ENCODE measurements at regions not wholly inside any gene's neighbourhood (a gene's known extent, or its start where the extent isn't known, plus 50 kb on each side); places are given as distances from the start of the nearest gene placed in this dataset.
A peak's percentile ranks its signal among the peaks of the same experiment; 100 is the strongest.

DNA sequence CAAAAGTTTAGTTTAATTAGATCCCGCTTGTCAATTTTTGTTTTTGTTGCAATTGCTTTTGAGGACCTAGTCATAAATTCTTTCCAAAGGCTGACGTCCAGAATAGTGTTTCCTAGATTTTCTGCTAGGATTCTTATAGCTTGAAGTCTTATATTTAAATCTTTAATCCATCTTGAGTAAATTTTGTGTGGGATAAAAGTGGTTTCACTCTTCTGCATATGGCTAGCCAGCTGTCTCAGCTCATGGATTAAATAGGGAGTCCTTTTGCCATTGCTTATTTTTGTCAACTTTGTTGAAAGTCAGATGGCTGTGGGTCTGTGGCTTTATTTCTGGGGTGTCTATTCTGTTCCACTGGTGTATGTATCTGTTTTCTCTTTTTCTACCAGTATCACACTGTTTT lies 801.3 kb upstream of the ADGRL4 start:
- no peak overlapping the region for H3K4me2 ChIP-seq (ENCODE audit: unreplicated experiment)
- peaks cover 9% of the 10 kb centered on the region; the same call in 1 of the 2 replicates for H3F3A ChIP-seq (ENCODE audit: insufficient read depth)
- H3K4me3 ChIP-seq: no peak overlapping the region
- no peaks in the 10 kb centered on the region for H3K9me2 ChIP-seq (ENCODE audit: insufficient read depth)
- H3K27ac ChIP-seq: no peak overlapping the region
- no peaks in the 10 kb centered on the region for H3K36me3 ChIP-seq (ENCODE audit: low read depth)
- in situ Hi-C loops (cut with MboI): no loop called here
- no peaks in the 10 kb centered on the region for H3K79me2 ChIP-seq (ENCODE audit: insufficient read depth)
- TF ChIP-seq EZH2phosphoT487 (IDR thresholded peaks at IDR 0.05; ENCODE audit: insufficient read depth, low read depth): no peak
- TF ChIP-seq EZH2 (IDR thresholded peaks at IDR 0.05; ENCODE audit: insufficient read depth, poor library complexity, severe bottlenecking): no peak
- no peak overlapping the region for H2AFZ ChIP-seq
- DNase-seq: no peak
- H3K4me1 ChIP-seq (ENCODE audit: insufficient read depth): peaks cover 20% of the 10 kb centered on the region
- H3K27me3 ChIP-seq (replicated peaks; ENCODE audit: insufficient read depth): no peaks in the 10 kb centered on the region
- no peaks in the 10 kb centered on the region for H3K9me3 ChIP-seq (ENCODE audit: low read depth)
- H3K9ac ChIP-seq: no peak overlapping the region
- no peaks in the 10 kb centered on the region for H4K20me1 ChIP-seq (ENCODE audit: insufficient read depth)
- WGBS, 2 experiments (ENCODE audit: low coverage in 1 of 2, low lambda C conversion rate in 2 of 2, missing lambda C conversion rate in 2 of 2): 77 to 80% methylated on average over 2 of the region's 2 CpGs

DNA sequence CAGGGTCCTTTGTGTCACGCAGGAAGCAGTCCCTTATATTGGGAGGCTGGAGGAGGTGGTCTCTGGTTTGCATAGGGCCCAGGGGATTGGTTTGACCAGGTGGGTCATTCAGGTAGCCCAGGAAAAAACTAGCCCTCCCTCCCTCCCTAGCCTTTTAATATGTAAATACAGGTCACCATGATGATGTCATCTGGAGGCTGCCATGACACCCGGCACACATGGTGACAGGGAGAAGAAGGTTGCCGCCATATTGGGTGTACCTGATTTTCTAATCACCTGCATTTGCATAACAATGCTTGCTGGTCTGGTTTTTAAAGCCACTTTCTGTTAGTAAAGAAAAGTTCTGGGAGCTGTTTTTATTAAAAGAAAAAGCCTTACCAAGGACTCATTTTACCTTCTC lies 791.0 kb upstream of the ADGRL4 start:
- Histone ChIP-seq H3K27me3 (replicated peaks; ENCODE audit: insufficient read depth) (no peaks in the 10 kb centered on the region), H3K79me2 (ENCODE audit: insufficient read depth) (no peaks in the 10 kb centered on the region), H3K36me3 (ENCODE audit: low read depth) (no peaks in the 10 kb centered on the region), H4K20me1 (ENCODE audit: insufficient read depth) (no peaks in the 10 kb centered on the region), H3K4me2 (ENCODE audit: unreplicated experiment) (no peak overlapping the region), H3K9me3 (ENCODE audit: low read depth) (peaks cover 6% of the 10 kb centered on the region), H3K4me1 (ENCODE audit: insufficient read depth) (0 out of 2 replicates have a peak, but pooled peaks cover under 1% of the 10 kb centered on the region), H3F3A (ENCODE audit: insufficient read depth) (no peaks in the 10 kb centered on the region), H3K9ac (no peak overlapping the region), H3K27ac (no peak overlapping the region), H3K9me2 (ENCODE audit: insufficient read depth) (no peaks in the 10 kb centered on the region), H2AFZ (no peak overlapping the region), H3K4me3 (no peak overlapping the region)
- in situ Hi-C loops (cut with MboI): no loop called here
- DNase-seq: no peak
- TF ChIP-seq EZH2phosphoT487 (IDR thresholded peaks at IDR 0.05; ENCODE audit: insufficient read depth, low read depth) (no peak), EZH2 (IDR thresholded peaks at IDR 0.05; ENCODE audit: insufficient read depth, poor library complexity, severe bottlenecking) (no peak)
- 85 to 87% methylated on average over 3 of the region's 3 CpGs for WGBS, 2 experiments (ENCODE audit: low coverage in 1 of 2, low lambda C conversion rate in 2 of 2, missing lambda C conversion rate in 2 of 2)

DNA sequence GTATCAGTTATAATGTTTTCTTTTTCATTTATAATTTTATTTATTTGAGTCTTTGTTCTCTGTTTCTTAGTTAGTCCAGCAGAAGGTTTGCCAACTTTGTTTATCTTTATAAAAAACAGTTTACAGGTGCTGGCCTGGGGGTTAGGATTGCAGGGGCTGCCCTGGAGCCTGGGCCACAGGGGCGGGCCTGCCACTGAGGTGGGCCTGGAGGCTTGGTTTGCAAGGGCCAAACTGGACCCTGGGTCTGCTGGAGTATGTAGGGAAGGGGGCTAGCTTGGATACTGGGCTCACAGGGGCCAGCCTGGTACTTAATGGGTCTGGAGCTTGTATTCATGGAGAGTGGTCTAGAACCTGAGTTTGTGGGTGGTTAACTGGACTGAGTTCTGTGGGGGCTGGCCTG lies 789.9 kb upstream of the ADGRL4 start:
- TF ChIP-seq EZH2 (IDR thresholded peaks at IDR 0.05; ENCODE audit: insufficient read depth, poor library complexity, severe bottlenecking) (no peak), EZH2phosphoT487 (IDR thresholded peaks at IDR 0.05; ENCODE audit: insufficient read depth, low read depth) (no peak)
- no peaks in the 10 kb centered on the region for H3K36me3 ChIP-seq (ENCODE audit: low read depth)
- DNase-seq: no peak
- peaks cover 8% of the 10 kb centered on the region; the same call in 1 of the 2 replicates for H3K4me1 ChIP-seq (ENCODE audit: insufficient read depth)
- H2AFZ ChIP-seq: no peak overlapping the region
- H3K27me3 ChIP-seq (replicated peaks; ENCODE audit: insufficient read depth): no peaks in the 10 kb centered on the region
- peaks cover 6% of the 10 kb centered on the region for H3K9me3 ChIP-seq (ENCODE audit: low read depth)
- H3K79me2 ChIP-seq (ENCODE audit: insufficient read depth): no peaks in the 10 kb centered on the region
- H3K27ac ChIP-seq: no peak overlapping the region
- WGBS, 2 experiments (ENCODE audit: low coverage in 1 of 2, low lambda C conversion rate in 2 of 2, missing lambda C conversion rate in 2 of 2): 8 to 10% methylated on average over 1 of the region's 1 CpG
- no peaks in the 10 kb centered on the region for H3F3A ChIP-seq (ENCODE audit: insufficient read depth)
- no peak overlapping the region for H3K4me3 ChIP-seq
- in situ Hi-C loops (cut with MboI): no loop called here
- H3K9me2 ChIP-seq (ENCODE audit: insufficient read depth): no peaks in the 10 kb centered on the region
- no peak overlapping the region for H3K9ac ChIP-seq
- H4K20me1 ChIP-seq (ENCODE audit: insufficient read depth): no peaks in the 10 kb centered on the region
- H3K4me2 ChIP-seq (ENCODE audit: unreplicated experiment): no peak overlapping the region

DNA sequence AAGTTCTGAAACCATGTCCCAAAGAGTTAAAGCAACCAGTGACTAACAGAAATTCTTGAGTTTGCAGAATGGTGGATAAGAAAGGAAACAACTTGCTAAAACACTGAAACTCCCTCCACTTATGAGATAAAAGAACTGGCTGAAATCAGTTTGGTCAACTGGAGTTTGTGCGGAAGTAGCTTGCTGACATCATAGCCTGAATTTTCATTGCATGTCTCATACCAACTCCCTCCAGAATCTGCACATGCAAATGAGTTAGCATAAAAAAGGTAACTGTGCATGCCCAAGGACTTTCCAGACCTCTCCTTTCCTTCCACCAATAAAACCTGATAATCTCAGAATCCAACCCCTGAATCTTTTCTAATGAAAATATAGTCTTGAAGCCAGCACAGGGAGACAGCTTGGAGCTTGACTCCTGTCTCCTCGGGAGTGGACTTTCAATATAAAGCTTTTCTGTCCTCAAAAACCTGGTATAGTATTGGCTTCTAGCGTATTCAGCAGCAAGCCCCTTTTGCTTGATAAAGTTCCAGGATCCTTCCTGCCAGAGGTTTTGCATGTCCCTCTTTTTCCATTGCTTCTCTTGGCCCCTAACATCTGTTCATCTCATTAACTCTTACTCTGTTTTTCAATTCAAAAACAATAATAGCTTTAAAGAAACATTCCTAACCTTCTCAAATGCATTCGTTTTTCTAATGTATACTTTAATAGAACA lies 785.8 kb upstream of the ADGRL4 start:
- in situ Hi-C loops (cut with MboI): no loop called here
- 44 to 46% methylated on average over 4 of the region's 4 CpGs for WGBS, 2 experiments (ENCODE audit: low coverage in 1 of 2, low lambda C conversion rate in 2 of 2, missing lambda C conversion rate in 2 of 2)

More for the DNA sequence above, 785.8 kb upstream of the ADGRL4 start:
- TF ChIP-seq EZH2 (IDR thresholded peaks at IDR 0.05; ENCODE audit: insufficient read depth, poor library complexity, severe bottlenecking): no peak
- TF ChIP-seq EZH2phosphoT487 (IDR thresholded peaks at IDR 0.05; ENCODE audit: insufficient read depth, low read depth): no peak
- H3K9ac ChIP-seq: no peak overlapping the region
- DNase-seq: peak; percentile 39
- no peak overlapping the region for H3K4me3 ChIP-seq
- H2AFZ ChIP-seq: 0 out of 2 replicates have a peak overlapping the region, but pooled peaks have one; percentile 11
- H3K9me3 ChIP-seq (ENCODE audit: low read depth): peaks cover 6% of the 10 kb centered on the region
- H3K4me2 ChIP-seq (ENCODE audit: unreplicated experiment): no peak overlapping the region
- no peaks in the 10 kb centered on the region for H3K27me3 ChIP-seq (replicated peaks; ENCODE audit: insufficient read depth)
- no peaks in the 10 kb centered on the region for H3F3A ChIP-seq (ENCODE audit: insufficient read depth)
- no peaks in the 10 kb centered on the region for H3K9me2 ChIP-seq (ENCODE audit: insufficient read depth)
- peaks cover 8% of the 10 kb centered on the region; the same call in 1 of the 2 replicates for H3K4me1 ChIP-seq (ENCODE audit: insufficient read depth)
- H3K36me3 ChIP-seq (ENCODE audit: low read depth): no peaks in the 10 kb centered on the region
- no peak overlapping the region for H3K27ac ChIP-seq
- H3K79me2 ChIP-seq (ENCODE audit: insufficient read depth): no peaks in the 10 kb centered on the region
- no peaks in the 10 kb centered on the region for H4K20me1 ChIP-seq (ENCODE audit: insufficient read depth)

Data from GM23248 (cell line).